GM23248 (cell line): ENCODE measurements at regions not wholly inside any gene's neighbourhood (a gene's known extent, or its start where the extent isn't known, plus 50 kb on each side); places are given as distances from the start of the nearest gene placed in this dataset.

Experiments
- DNase-seq: peaks from one replicate; pipeline ENCODE4 v3.0.0-alpha.2; 2015
- H2AFZ ChIP-seq: fragments of 200-600 bp; sonication (generic); 2 replicates; pipeline ENCODE4 v1.6.1; 2016; ENCODE audit warnings: antibody characterized with exemption
- H3F3A ChIP-seq: fragments of 200-600 bp; sonication (generic); 2 replicates; pipeline ENCODE4 v1.6.1; 2016; ENCODE audit warnings: mild to moderate bottlenecking, antibody characterized with exemption, mixed run types; ENCODE audit not compliant: insufficient read depth
- H3K27ac ChIP-seq: fragments of 200-600 bp; sonication (generic); 2 replicates; pipeline ENCODE4 v1.5.1; 2016; ENCODE audit warnings: mild to moderate bottlenecking
- H3K27me3 ChIP-seq: fragments of 200-600 bp; sonication (generic); replicated peaks from 2 replicates; pipeline ENCODE4 v1.6.1; 2016; ENCODE audit warnings: mild to moderate bottlenecking; ENCODE audit not compliant: insufficient read depth
- H3K36me3 ChIP-seq: fragments of 200-600 bp; sonication (generic); 2 replicates; pipeline ENCODE4 v1.6.1; 2016; ENCODE audit warnings: low read depth, mild to moderate bottlenecking
- H3K4me1 ChIP-seq: fragments of 200-600 bp; sonication (generic); 2 replicates; pipeline ENCODE4 v1.6.1; 2016; ENCODE audit warnings: mild to moderate bottlenecking; ENCODE audit not compliant: insufficient read depth
- H3K4me2 ChIP-seq: fragments of 200-600 bp; sonication (generic); one replicate; pipeline ENCODE4 v1.6.1; 2016; ENCODE audit warnings: mild to moderate bottlenecking; ENCODE audit not compliant: unreplicated experiment
- H3K4me3 ChIP-seq: fragments of 200-600 bp; sonication (generic); 2 replicates; pipeline ENCODE4 v1.5.1; 2016; ENCODE audit warnings: mild to moderate bottlenecking
- H3K79me2 ChIP-seq: fragments of 200-600 bp; sonication (generic); 2 replicates; pipeline ENCODE4 v1.6.1; 2016; ENCODE audit warnings: mild to moderate bottlenecking; ENCODE audit not compliant: insufficient read depth
- H3K9ac ChIP-seq: fragments of 200-600 bp; sonication (generic); 2 replicates; pipeline ENCODE4 v1.6.1; 2016; ENCODE audit warnings: mild to moderate bottlenecking
- H3K9me2 ChIP-seq: fragments of 200-600 bp; sonication (generic); 2 replicates; pipeline ENCODE4 v1.6.1; 2016; ENCODE audit warnings: mixed run types, mild to moderate bottlenecking, moderate library complexity; ENCODE audit not compliant: insufficient read depth
- H3K9me3 ChIP-seq: fragments of 200-600 bp; sonication (generic); one replicate; pipeline ENCODE4 v1.6.1; 2017; ENCODE audit warnings: low read depth
- H4K20me1 ChIP-seq: fragments of 200-600 bp; sonication (generic); 2 replicates; pipeline ENCODE4 v1.6.0; 2016; ENCODE audit not compliant: insufficient read depth
- EZH2 ChIP-seq: fragments of 200-600 bp; sonication (generic); IDR thresholded peaks from 2 replicates; pipeline ENCODE4 v1.6.1; 2018; ENCODE audit warnings: antibody characterized with exemption, mild to moderate bottlenecking; ENCODE audit not compliant: insufficient read depth, poor library complexity, severe bottlenecking
- EZH2phosphoT487 ChIP-seq: fragments of 200-600 bp; sonication (generic); IDR thresholded peaks from 2 replicates; pipeline ENCODE4 v1.6.1; 2018; ENCODE audit warnings: antibody characterized with exemption, moderate library complexity, mild to moderate bottlenecking, low read depth; ENCODE audit not compliant: insufficient read depth
- WGBS, 2 experiments: methylation state at CpG; one replicate each; pipeline ENCODE4 v1.1.6; 2015 to 2017; ENCODE audit warnings: low lambda C conversion rate in 2 of 2, low coverage in 1 of 2; ENCODE audit errors: missing lambda C conversion rate in 2 of 2; 5-methylcytosine and 5-hydroxymethylcytosine counted together
- in situ Hi-C: fragments of 300-500 bp; cut with MboI; formaldehyde crosslinking; loops from 2 replicates; pipeline ENCODE4 v1.15.0; 2020

DNA sequence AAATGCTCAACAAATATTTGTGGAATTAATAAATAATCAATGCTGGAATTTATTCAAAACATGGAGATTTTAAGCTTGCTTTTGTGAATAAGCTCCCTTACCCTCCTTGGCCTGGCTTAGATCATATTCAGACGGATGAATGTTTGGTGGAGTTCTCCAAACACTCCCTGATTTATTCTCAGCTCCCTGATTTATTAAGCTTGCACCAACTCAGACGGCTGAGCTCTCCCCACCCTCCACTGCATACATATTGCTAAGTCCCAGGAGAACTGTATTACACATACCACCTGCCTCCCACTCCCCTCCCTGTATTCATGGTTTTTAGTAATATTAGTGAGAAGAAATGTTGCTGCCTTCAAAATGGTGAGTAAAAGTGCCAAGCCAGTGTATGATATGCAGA is 1057.5 kb downstream of the SORCS3 start:
- 12 to 17% methylated on average over 2 of the region's 2 CpGs for WGBS, 2 experiments
- H3K4me3 ChIP-seq: no peak overlapping the region
- H3K4me2 ChIP-seq: no peak overlapping the region
- H3K9ac ChIP-seq: no peak overlapping the region
- no peak overlapping the region for H3K27ac ChIP-seq
- H3F3A ChIP-seq: no peaks in the 10 kb centered on the region
- no peak for DNase-seq
- no peaks in the 10 kb centered on the region for H3K9me3 ChIP-seq
- H3K27me3 ChIP-seq: no peaks in the 10 kb centered on the region
- H2AFZ ChIP-seq: no peak overlapping the region
- H3K9me2 ChIP-seq: no peaks in the 10 kb centered on the region
- no peaks in the 10 kb centered on the region for H3K79me2 ChIP-seq
- H3K36me3 ChIP-seq: no peaks in the 10 kb centered on the region
- H4K20me1 ChIP-seq: no peaks in the 10 kb centered on the region
- TF ChIP-seq EZH2phosphoT487 (no peak), EZH2 (no peak)
- in situ Hi-C loops: no loop called here
- H3K4me1 ChIP-seq: no peaks in the 10 kb centered on the region

DNA sequence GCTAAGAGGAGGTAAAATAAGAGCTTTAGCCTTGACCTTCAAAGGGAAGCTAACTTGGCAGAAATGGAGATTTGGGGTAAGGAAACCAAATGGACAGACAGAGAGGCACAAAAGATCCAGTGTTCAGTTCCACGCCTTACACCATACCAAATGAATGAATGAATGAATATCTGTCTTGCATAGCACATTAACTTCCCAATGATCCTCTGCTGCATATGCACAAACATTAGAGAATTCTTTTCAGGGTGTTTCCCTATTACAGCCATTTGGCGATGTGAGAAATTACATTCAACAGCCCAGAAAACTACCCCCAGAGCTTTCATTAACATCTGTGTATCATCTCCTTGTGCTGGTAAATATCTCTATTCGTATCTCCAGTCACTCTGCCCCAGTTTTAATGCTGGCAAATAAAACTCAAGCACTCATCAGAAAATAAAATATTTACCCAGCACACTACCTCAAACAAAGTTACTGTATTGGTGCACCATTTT is 1056.2 kb downstream of the SORCS3 start:
- Histone ChIP-seq H3K36me3 (no peaks in the 10 kb centered on the region), H3K27ac (no peak overlapping the region), H3K79me2 (no peaks in the 10 kb centered on the region), H4K20me1 (no peaks in the 10 kb centered on the region), H3K9me2 (no peaks in the 10 kb centered on the region), H3K9me3 (no peaks in the 10 kb centered on the region), H2AFZ (no peak overlapping the region), H3K27me3 (no peaks in the 10 kb centered on the region), H3K4me3 (no peak overlapping the region), H3K9ac (no peak overlapping the region), H3K4me1 (no peaks in the 10 kb centered on the region), H3F3A (no peaks in the 10 kb centered on the region), H3K4me2 (no peak overlapping the region)
- WGBS, 2 experiments: 9 to 10% methylated on average over 3 of the region's 3 CpGs
- TF ChIP-seq EZH2phosphoT487 (no peak), EZH2 (no peak)
- no peak for DNase-seq
- in situ Hi-C loops: no loop called here

DNA sequence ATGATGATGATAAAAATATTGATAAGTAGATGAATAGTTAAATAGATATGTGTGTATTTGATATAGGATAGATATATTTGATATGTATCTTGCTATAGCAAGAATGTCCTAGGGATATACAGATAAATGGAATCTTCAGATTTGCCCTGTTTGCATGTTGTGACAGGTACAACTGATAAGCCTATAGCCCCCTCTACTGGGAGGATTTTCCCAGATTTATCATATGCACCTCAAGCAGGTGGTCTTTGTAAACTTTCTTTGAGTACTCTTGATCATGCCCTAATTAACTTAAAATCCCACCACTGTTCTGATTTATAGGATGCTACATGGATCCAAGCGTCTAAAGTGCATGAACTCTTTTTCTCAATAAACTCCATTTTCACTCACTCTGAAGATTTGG is 1050.7 kb downstream of the SORCS3 start:
- TF ChIP-seq EZH2phosphoT487: no peak
- TF ChIP-seq EZH2: no peak
- Histone ChIP-seq H4K20me1 (no peaks in the 10 kb centered on the region), H3K4me2 (no peak overlapping the region), H3K9me2 (no peaks in the 10 kb centered on the region), H3K9ac (no peak overlapping the region), H3K79me2 (no peaks in the 10 kb centered on the region), H2AFZ (no peak overlapping the region), H3K9me3 (no peaks in the 10 kb centered on the region), H3K4me1 (no peaks in the 10 kb centered on the region), H3K27me3 (no peaks in the 10 kb centered on the region), H3F3A (no peaks in the 10 kb centered on the region), H3K4me3 (no peak overlapping the region), H3K27ac (no peak overlapping the region), H3K36me3 (no peaks in the 10 kb centered on the region)
- in situ Hi-C loops: no loop called here
- no peak for DNase-seq
- 4 to 5% methylated on average over 1 of the region's 1 CpG for WGBS, 2 experiments

DNA sequence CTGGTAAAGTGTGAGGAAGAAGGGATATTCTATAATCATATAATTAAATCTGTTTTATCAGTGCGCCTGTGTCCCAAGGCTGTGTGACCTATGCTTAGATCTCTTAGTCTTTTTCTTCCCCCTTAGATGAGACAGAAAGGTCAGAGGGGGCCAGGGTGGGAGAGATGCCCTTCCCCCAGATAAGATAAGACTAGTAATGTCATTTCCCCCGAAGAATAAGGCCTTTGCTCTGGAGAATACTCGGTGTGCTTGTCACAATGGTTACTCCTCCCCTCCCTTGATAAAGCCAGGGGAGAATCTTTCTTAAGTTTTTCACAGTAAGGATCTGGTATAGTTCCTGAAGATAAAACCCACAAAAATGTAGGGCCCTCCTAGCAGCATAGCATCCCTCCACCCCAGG is 1041.8 kb downstream of the SORCS3 start:
- DNase-seq: no peak
- Histone ChIP-seq H3K27ac (no peak overlapping the region), H3K27me3 (no peaks in the 10 kb centered on the region), H3K36me3 (no peaks in the 10 kb centered on the region), H3K9me2 (no peaks in the 10 kb centered on the region), H3K4me1 (no peaks in the 10 kb centered on the region), H3K9ac (no peak overlapping the region), H3K4me2 (no peak overlapping the region), H3K4me3 (no peak overlapping the region), H3K9me3 (no peaks in the 10 kb centered on the region), H4K20me1 (no peaks in the 10 kb centered on the region), H3K79me2 (no peaks in the 10 kb centered on the region), H2AFZ (no peak overlapping the region), H3F3A (no peaks in the 10 kb centered on the region)
- in situ Hi-C loops: no loop called here
- no peak for TF ChIP-seq EZH2
- TF ChIP-seq EZH2phosphoT487: no peak
- 14 to 24% methylated on average over 3 of the region's 3 CpGs for WGBS, 2 experiments

DNA sequence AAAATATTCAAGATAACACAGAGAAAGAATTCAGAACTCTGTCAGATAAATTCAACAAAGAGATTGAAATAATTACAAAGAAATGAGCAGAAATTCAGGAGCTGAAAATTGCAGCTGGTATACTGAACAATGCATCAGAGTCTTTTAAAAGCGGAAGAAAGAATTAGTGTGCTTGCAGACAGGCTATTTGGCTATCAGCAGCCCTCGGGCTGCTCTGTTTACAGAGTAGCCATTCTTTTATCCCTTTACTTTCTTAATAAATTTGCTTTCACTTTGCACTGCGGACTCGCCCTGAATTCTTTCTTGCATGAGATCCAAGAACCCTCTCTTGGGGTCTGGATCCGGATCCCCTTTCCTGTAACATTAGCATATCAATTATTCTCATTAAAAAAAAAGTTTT is 1040.0 kb downstream of the SORCS3 start:
- no peak for DNase-seq
- 22 to 28% methylated on average over 5 of the region's 5 CpGs for WGBS, 2 experiments
- Histone ChIP-seq H3K36me3 (no peaks in the 10 kb centered on the region), H3K27ac (no peak overlapping the region), H3K4me1 (no peaks in the 10 kb centered on the region), H3K9ac (no peak overlapping the region), H3K79me2 (no peaks in the 10 kb centered on the region), H4K20me1 (no peaks in the 10 kb centered on the region), H3K9me2 (no peaks in the 10 kb centered on the region), H3K4me3 (no peak overlapping the region), H3K27me3 (no peaks in the 10 kb centered on the region), H2AFZ (no peak overlapping the region), H3F3A (no peaks in the 10 kb centered on the region), H3K4me2 (no peak overlapping the region), H3K9me3 (no peaks in the 10 kb centered on the region)
- in situ Hi-C loops: no loop called here
- no peak for TF ChIP-seq EZH2
- no peak for TF ChIP-seq EZH2phosphoT487
